ENCODE measurements at regions not wholly inside any gene's neighbourhood (a gene's known extent, or its start where the extent isn't known, plus 50 kb on each side); places are given as distances from the start of the nearest gene placed in this dataset.
"Not testable (repeated sequence)": the region's sequence is repeated elsewhere in the genome, so short reads cannot be mapped to it uniquely, and the experiment has no call there.

DNA sequence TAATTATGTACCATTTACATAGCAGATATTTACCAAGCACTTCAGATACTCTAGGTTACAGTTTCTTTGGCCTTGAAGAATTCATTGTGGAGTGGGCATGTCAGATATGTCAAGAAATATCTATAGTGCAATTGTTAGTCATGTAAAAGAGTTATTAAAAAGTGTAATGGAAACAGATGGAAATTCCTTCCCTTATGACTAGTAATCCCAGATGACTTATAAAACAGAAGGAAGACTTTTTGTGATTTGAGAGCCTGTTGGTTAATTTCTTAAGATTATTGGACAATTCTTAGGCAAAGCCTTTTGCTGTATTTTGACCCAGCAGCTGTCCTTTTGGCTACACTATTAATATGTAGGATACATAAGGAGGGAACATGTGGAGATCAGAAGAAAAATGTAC is 708.9 kb upstream of the NECTIN3 start (continued):
- TF ChIP-seq, protein P1, sequence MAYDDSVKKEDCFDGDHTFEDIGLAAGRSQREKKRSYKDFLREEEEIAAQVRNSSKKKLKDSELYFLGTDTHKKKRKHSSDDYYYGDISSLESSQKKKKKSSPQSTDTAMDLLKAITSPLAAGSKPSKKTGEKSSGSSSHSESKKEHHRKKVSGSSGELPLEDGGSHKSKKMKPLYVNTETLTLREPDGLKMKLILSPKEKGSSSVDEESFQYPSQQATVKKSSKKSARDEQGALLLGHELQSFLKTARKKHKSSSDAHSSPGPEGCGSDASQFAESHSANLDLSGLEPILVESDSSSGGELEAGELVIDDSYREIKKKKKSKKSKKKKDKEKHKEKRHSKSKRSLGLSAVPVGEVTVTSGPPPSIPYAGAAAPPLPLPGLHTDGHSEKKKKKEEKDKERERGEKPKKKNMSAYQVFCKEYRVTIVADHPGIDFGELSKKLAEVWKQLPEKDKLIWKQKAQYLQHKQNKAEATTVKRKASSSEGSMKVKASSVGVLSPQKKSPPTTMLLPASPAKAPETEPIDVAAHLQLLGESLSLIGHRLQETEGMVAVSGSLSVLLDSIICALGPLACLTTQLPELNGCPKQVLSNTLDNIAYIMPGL (CRISPR knock-in tag; IDR thresholded peaks at IDR 0.05) = no peak
- TF ChIP-seq, protein P2, sequence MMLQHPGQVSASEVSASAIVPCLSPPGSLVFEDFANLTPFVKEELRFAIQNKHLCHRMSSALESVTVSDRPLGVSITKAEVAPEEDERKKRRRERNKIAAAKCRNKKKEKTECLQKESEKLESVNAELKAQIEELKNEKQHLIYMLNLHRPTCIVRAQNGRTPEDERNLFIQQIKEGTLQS (CRISPR knock-in tag; conservative IDR thresholded peaks at IDR 0.05) = no peak
- TF ChIP-seq ZBTB21 (CRISPR knock-in tag; IDR thresholded peaks at IDR 0.05; ENCODE audit: borderline replicate concordance) = no peak
- TF ChIP-seq, protein P3, sequence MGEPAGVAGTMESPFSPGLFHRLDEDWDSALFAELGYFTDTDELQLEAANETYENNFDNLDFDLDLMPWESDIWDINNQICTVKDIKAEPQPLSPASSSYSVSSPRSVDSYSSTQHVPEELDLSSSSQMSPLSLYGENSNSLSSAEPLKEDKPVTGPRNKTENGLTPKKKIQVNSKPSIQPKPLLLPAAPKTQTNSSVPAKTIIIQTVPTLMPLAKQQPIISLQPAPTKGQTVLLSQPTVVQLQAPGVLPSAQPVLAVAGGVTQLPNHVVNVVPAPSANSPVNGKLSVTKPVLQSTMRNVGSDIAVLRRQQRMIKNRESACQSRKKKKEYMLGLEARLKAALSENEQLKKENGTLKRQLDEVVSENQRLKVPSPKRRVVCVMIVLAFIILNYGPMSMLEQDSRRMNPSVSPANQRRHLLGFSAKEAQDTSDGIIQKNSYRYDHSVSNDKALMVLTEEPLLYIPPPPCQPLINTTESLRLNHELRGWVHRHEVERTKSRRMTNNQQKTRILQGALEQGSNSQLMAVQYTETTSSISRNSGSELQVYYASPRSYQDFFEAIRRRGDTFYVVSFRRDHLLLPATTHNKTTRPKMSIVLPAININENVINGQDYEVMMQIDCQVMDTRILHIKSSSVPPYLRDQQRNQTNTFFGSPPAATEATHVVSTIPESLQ (CRISPR knock-in tag; IDR thresholded peaks at IDR 0.05) = no peak
- TF ChIP-seq RELA (CRISPR knock-in tag; IDR thresholded peaks at IDR 0.05; ENCODE audit: borderline replicate concordance) = no peak
- no peak for TF ChIP-seq CREB1 (CRISPR knock-in tag; IDR thresholded peaks at IDR 0.05)
- TF ChIP-seq, protein P4, sequence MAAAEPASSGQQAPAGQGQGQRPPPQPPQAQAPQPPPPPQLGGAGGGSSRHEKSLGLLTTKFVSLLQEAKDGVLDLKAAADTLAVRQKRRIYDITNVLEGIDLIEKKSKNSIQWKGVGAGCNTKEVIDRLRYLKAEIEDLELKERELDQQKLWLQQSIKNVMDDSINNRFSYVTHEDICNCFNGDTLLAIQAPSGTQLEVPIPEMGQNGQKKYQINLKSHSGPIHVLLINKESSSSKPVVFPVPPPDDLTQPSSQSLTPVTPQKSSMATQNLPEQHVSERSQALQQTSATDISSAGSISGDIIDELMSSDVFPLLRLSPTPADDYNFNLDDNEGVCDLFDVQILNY (CRISPR knock-in tag; IDR thresholded peaks at IDR 0.05) = no peak

DNA sequence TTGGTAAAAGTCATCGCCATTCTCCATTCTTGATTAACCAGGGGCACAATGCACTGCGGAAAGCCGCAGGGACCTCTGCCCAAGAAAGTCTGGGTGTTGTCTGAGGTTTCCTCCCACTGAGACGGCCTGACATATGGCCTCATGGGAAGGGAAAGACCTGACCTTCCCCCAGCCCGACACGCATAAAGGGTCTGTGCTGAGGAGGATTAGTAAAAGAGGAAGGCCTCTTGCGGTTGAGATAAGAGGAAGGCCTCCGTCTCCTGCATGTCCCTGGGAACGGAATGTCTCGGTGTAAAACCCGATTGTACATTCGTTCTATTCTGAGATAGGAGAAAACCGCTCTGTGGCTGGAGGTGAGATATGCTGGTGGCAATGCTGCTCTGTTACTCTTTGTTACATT is 704.3 kb upstream of the NECTIN3 start:
- H3K4me3 Mint-ChIP-seq; DNase-seq (ENCODE audit: low spot score); H3K27me3 Mint-ChIP-seq (ENCODE audit: low read depth); H3K27ac Mint-ChIP-seq; POLR2A ChIA-PET; H3K36me3 Mint-ChIP-seq; ATAC-seq; H3K9me3 Mint-ChIP-seq; H3K4me1 Mint-ChIP-seq; CTCF ChIA-PET: not testable (repeated sequence)

DNA sequence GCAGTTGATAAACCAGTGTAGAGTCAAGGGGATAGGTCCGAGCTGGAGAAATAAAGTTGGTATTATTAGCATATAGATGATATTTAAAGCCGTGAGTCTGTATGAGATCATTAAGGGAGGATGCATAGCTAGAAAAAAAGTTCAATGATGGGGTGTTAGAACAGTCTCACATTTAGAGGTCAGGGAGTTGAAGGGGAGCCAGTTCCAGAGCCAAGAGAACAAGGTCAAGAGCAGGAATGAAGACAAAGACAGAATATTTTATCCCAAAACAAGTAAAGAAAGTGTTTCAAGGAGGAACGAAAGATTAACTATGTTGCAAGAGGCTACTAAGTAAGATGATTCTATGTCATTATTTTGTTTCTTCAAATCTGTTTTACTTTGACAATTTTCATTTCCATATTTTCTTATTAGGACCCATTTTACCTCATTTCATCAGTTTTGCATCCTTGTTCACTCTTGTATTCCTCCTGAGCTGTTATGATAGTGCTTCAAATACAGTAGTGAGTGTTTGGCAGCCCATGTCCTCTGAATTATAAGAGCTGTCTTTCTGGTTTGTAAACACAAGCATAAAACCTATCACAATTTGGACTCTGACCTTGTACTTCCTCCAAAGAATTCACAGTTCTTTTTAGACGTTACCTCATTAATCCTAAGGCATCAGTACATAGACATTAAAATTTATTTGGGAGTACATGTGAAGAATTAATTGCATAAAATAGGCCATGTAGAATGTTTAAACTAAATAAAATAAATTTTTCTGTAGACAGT is 695.7 kb upstream of the NECTIN3 start:
- H3K4me1 Mint-ChIP-seq = no peaks in the 10 kb centered on the region
- no peaks in the 10 kb centered on the region for H3K27me3 Mint-ChIP-seq (ENCODE audit: low read depth)
- POLR2A ChIA-PET = no interaction called here
- no peak for DNase-seq (ENCODE audit: low spot score)
- H3K36me3 Mint-ChIP-seq = no peaks in the 10 kb centered on the region
- no peak overlapping the region for H3K27ac Mint-ChIP-seq
- ATAC-seq = no peak
- peaks cover 8% of the 10 kb centered on the region; the same call in 1 of the 2 replicates for H3K9me3 Mint-ChIP-seq
- no peak for TF ChIP-seq ZNF263 (CRISPR knock-in tag; IDR thresholded peaks at IDR 0.05; ENCODE audit: low read depth)
- no peak for TF ChIP-seq TP53 (CRISPR knock-in tag; IDR thresholded peaks at IDR 0.05)
- no peak for TF ChIP-seq ZNF121 (CRISPR knock-in tag; IDR thresholded peaks at IDR 0.05)
- TF ChIP-seq HMGA2 (CRISPR knock-in tag; IDR thresholded peaks at IDR 0.05) = no peak
- TF ChIP-seq, protein P5, sequence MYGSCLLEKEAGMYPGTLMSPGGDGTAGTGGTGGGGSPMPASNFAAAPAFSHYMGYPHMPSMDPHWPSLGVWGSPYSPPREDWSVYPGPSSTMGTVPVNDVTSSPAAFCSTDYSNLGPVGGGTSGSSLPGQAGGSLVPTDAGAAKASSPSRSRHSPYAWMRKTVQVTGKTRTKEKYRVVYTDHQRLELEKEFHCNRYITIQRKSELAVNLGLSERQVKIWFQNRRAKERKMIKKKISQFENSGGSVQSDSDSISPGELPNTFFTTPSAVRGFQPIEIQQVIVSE (CRISPR knock-in tag; IDR thresholded peaks at IDR 0.05; ENCODE audit: borderline replicate concordance) = no peak
- TF ChIP-seq ETV6 (CRISPR knock-in tag; IDR thresholded peaks at IDR 0.05) = no peak
- TF ChIP-seq ZNF671 (CRISPR knock-in tag; IDR thresholded peaks at IDR 0.05) = no peak
- TF ChIP-seq, protein P6, sequence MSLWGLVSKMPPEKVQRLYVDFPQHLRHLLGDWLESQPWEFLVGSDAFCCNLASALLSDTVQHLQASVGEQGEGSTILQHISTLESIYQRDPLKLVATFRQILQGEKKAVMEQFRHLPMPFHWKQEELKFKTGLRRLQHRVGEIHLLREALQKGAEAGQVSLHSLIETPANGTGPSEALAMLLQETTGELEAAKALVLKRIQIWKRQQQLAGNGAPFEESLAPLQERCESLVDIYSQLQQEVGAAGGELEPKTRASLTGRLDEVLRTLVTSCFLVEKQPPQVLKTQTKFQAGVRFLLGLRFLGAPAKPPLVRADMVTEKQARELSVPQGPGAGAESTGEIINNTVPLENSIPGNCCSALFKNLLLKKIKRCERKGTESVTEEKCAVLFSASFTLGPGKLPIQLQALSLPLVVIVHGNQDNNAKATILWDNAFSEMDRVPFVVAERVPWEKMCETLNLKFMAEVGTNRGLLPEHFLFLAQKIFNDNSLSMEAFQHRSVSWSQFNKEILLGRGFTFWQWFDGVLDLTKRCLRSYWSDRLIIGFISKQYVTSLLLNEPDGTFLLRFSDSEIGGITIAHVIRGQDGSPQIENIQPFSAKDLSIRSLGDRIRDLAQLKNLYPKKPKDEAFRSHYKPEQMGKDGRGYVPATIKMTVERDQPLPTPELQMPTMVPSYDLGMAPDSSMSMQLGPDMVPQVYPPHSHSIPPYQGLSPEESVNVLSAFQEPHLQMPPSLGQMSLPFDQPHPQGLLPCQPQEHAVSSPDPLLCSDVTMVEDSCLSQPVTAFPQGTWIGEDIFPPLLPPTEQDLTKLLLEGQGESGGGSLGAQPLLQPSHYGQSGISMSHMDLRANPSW (CRISPR knock-in tag; conservative IDR thresholded peaks at IDR 0.05; ENCODE audit: low read depth) = no peak
- no peak for TF ChIP-seq FOXP1 (CRISPR knock-in tag; IDR thresholded peaks at IDR 0.05; ENCODE audit: borderline replicate concordance)
- TF ChIP-seq, protein P7, sequence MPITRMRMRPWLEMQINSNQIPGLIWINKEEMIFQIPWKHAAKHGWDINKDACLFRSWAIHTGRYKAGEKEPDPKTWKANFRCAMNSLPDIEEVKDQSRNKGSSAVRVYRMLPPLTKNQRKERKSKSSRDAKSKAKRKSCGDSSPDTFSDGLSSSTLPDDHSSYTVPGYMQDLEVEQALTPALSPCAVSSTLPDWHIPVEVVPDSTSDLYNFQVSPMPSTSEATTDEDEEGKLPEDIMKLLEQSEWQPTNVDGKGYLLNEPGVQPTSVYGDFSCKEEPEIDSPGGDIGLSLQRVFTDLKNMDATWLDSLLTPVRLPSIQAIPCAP (CRISPR knock-in tag; IDR thresholded peaks at IDR 0.05) = no peak
- CTCF ChIA-PET = no interaction called here
- no peak overlapping the region for H3K4me3 Mint-ChIP-seq

Measured in WTC11 (cell line).